ENCODE measurements at regions not wholly inside any gene's neighbourhood (a gene's known extent, or its start where the extent isn't known, plus 50 kb on each side); places are given as distances from the start of the nearest gene placed in this dataset.
"Not testable (repeated sequence)": the region's sequence is repeated elsewhere in the genome, so short reads cannot be mapped to it uniquely, and the experiment has no call there.

GRCh38 chr3:198138205-198138604 lies 178.2 kb downstream of the LMLN start:
- H2AFZ ChIP-seq (ENCODE audit: control insufficient read depth, low read length); H3K27ac ChIP-seq (ENCODE audit: control insufficient read depth, insufficient read depth, low read length); H3K9me1 ChIP-seq (ENCODE audit: control insufficient read depth, extremely low read depth, insufficient read depth, low read length); H3K4me1 ChIP-seq (ENCODE audit: control insufficient read depth, extremely low read depth, insufficient read depth, low read length); DNase-seq (ENCODE audit: low read depth, low spot score); H3K4me2 ChIP-seq (ENCODE audit: control insufficient read depth, extremely low read depth, insufficient read depth, low read depth, low read length); H3K27me3 ChIP-seq (ENCODE audit: control insufficient read depth, extremely low read depth, insufficient read depth, low read length); H3K79me2 ChIP-seq (ENCODE audit: control insufficient read depth, insufficient read depth, low read length); dilution Hi-C loops (cut with MboI; ENCODE audit: extremely low pct_ligation_motif_present, low sequenced_read_pairs); H4K20me1 ChIP-seq (ENCODE audit: control insufficient read depth, extremely low read depth, insufficient read depth, low read length); FAIRE-seq; H3K36me3 ChIP-seq (ENCODE audit: control insufficient read depth in 2 of 2, extremely low read depth in 1 of 2, insufficient read depth in 2 of 2, low read length in 2 of 2); H3K9ac ChIP-seq (ENCODE audit: control insufficient read depth, extremely low read depth, insufficient read depth, low read length); H3K9me3 ChIP-seq (ENCODE audit: control insufficient read depth, low read depth, low read length); H3K4me3 ChIP-seq (ENCODE audit: control insufficient read depth in 2 of 3, extremely low read depth in 1 of 3, insufficient read depth in 2 of 3, low read depth in 1 of 3, low read length in 3 of 3): not testable (repeated sequence)

- H3K27ac ChIP-seq (ENCODE audit: control insufficient read depth, insufficient read depth, low read length); H3K79me2 ChIP-seq (ENCODE audit: control insufficient read depth, insufficient read depth, low read length); H3K36me3 ChIP-seq (ENCODE audit: control insufficient read depth in 2 of 2, extremely low read depth in 1 of 2, insufficient read depth in 2 of 2, low read length in 2 of 2); H3K9me1 ChIP-seq (ENCODE audit: control insufficient read depth, extremely low read depth, insufficient read depth, low read length); H4K20me1 ChIP-seq (ENCODE audit: control insufficient read depth, extremely low read depth, insufficient read depth, low read length); H3K9ac ChIP-seq (ENCODE audit: control insufficient read depth, extremely low read depth, insufficient read depth, low read length); H3K4me1 ChIP-seq (ENCODE audit: control insufficient read depth, extremely low read depth, insufficient read depth, low read length); H3K4me2 ChIP-seq (ENCODE audit: control insufficient read depth, extremely low read depth, insufficient read depth, low read depth, low read length); dilution Hi-C loops (cut with MboI; ENCODE audit: extremely low pct_ligation_motif_present, low sequenced_read_pairs); FAIRE-seq; H3K27me3 ChIP-seq (ENCODE audit: control insufficient read depth, extremely low read depth, insufficient read depth, low read length); DNase-seq (ENCODE audit: low read depth, low spot score); H2AFZ ChIP-seq (ENCODE audit: control insufficient read depth, low read length); H3K9me3 ChIP-seq (ENCODE audit: control insufficient read depth, low read depth, low read length); H3K4me3 ChIP-seq (ENCODE audit: control insufficient read depth in 2 of 3, extremely low read depth in 1 of 3, insufficient read depth in 2 of 3, low read depth in 1 of 3, low read length in 3 of 3): not testable (repeated sequence)
Measured at GRCh38 chr3:198139037-198139436, 179.0 kb downstream of the LMLN start.

GRCh38 chr3:198139513-198140167 lies 179.6 kb downstream of the LMLN start:
- H3K4me2 ChIP-seq (ENCODE audit: control insufficient read depth, extremely low read depth, insufficient read depth, low read depth, low read length); H3K9me1 ChIP-seq (ENCODE audit: control insufficient read depth, extremely low read depth, insufficient read depth, low read length); H3K9ac ChIP-seq (ENCODE audit: control insufficient read depth, extremely low read depth, insufficient read depth, low read length); H3K4me3 ChIP-seq (ENCODE audit: control insufficient read depth in 2 of 3, extremely low read depth in 1 of 3, insufficient read depth in 2 of 3, low read depth in 1 of 3, low read length in 3 of 3); dilution Hi-C loops (cut with MboI; ENCODE audit: extremely low pct_ligation_motif_present, low sequenced_read_pairs); H3K79me2 ChIP-seq (ENCODE audit: control insufficient read depth, insufficient read depth, low read length); H3K4me1 ChIP-seq (ENCODE audit: control insufficient read depth, extremely low read depth, insufficient read depth, low read length); H3K36me3 ChIP-seq (ENCODE audit: control insufficient read depth in 2 of 2, extremely low read depth in 1 of 2, insufficient read depth in 2 of 2, low read length in 2 of 2); H4K20me1 ChIP-seq (ENCODE audit: control insufficient read depth, extremely low read depth, insufficient read depth, low read length); H3K9me3 ChIP-seq (ENCODE audit: control insufficient read depth, low read depth, low read length); FAIRE-seq; H3K27me3 ChIP-seq (ENCODE audit: control insufficient read depth, extremely low read depth, insufficient read depth, low read length); DNase-seq (ENCODE audit: low read depth, low spot score); H2AFZ ChIP-seq (ENCODE audit: control insufficient read depth, low read length); H3K27ac ChIP-seq (ENCODE audit: control insufficient read depth, insufficient read depth, low read length): not testable (repeated sequence)

- H4K20me1 ChIP-seq (ENCODE audit: control insufficient read depth, extremely low read depth, insufficient read depth, low read length); H3K9ac ChIP-seq (ENCODE audit: control insufficient read depth, extremely low read depth, insufficient read depth, low read length); H3K36me3 ChIP-seq (ENCODE audit: control insufficient read depth in 2 of 2, extremely low read depth in 1 of 2, insufficient read depth in 2 of 2, low read length in 2 of 2); DNase-seq (ENCODE audit: low read depth, low spot score); H3K4me2 ChIP-seq (ENCODE audit: control insufficient read depth, extremely low read depth, insufficient read depth, low read depth, low read length); H2AFZ ChIP-seq (ENCODE audit: control insufficient read depth, low read length); H3K79me2 ChIP-seq (ENCODE audit: control insufficient read depth, insufficient read depth, low read length); FAIRE-seq; H3K4me3 ChIP-seq (ENCODE audit: control insufficient read depth in 2 of 3, extremely low read depth in 1 of 3, insufficient read depth in 2 of 3, low read depth in 1 of 3, low read length in 3 of 3); H3K27ac ChIP-seq (ENCODE audit: control insufficient read depth, insufficient read depth, low read length); dilution Hi-C loops (cut with MboI; ENCODE audit: extremely low pct_ligation_motif_present, low sequenced_read_pairs); H3K4me1 ChIP-seq (ENCODE audit: control insufficient read depth, extremely low read depth, insufficient read depth, low read length); H3K9me1 ChIP-seq (ENCODE audit: control insufficient read depth, extremely low read depth, insufficient read depth, low read length); H3K9me3 ChIP-seq (ENCODE audit: control insufficient read depth, low read depth, low read length); H3K27me3 ChIP-seq (ENCODE audit: control insufficient read depth, extremely low read depth, insufficient read depth, low read length): not testable (repeated sequence)
Measured at GRCh38 chr3:198143300-198144137, 183.5 kb downstream of the LMLN start.

- H3K4me1 ChIP-seq (ENCODE audit: control insufficient read depth, extremely low read depth, insufficient read depth, low read length); H3K4me3 ChIP-seq (ENCODE audit: control insufficient read depth in 2 of 3, extremely low read depth in 1 of 3, insufficient read depth in 2 of 3, low read depth in 1 of 3, low read length in 3 of 3); H3K36me3 ChIP-seq (ENCODE audit: control insufficient read depth in 2 of 2, extremely low read depth in 1 of 2, insufficient read depth in 2 of 2, low read length in 2 of 2); H3K79me2 ChIP-seq (ENCODE audit: control insufficient read depth, insufficient read depth, low read length); FAIRE-seq; dilution Hi-C loops (cut with MboI; ENCODE audit: extremely low pct_ligation_motif_present, low sequenced_read_pairs); H3K9me1 ChIP-seq (ENCODE audit: control insufficient read depth, extremely low read depth, insufficient read depth, low read length); H3K27me3 ChIP-seq (ENCODE audit: control insufficient read depth, extremely low read depth, insufficient read depth, low read length); DNase-seq (ENCODE audit: low read depth, low spot score); H3K27ac ChIP-seq (ENCODE audit: control insufficient read depth, insufficient read depth, low read length); H3K9me3 ChIP-seq (ENCODE audit: control insufficient read depth, low read depth, low read length); H2AFZ ChIP-seq (ENCODE audit: control insufficient read depth, low read length); H4K20me1 ChIP-seq (ENCODE audit: control insufficient read depth, extremely low read depth, insufficient read depth, low read length); H3K9ac ChIP-seq (ENCODE audit: control insufficient read depth, extremely low read depth, insufficient read depth, low read length); H3K4me2 ChIP-seq (ENCODE audit: control insufficient read depth, extremely low read depth, insufficient read depth, low read depth, low read length): not testable (repeated sequence)
Measured at GRCh38 chr3:198145231-198145784, 185.3 kb downstream of the LMLN start.

Measured in keratinocyte (primary cell).